ENCODE measurements at regions not wholly inside any gene's neighbourhood (a gene's known extent, or its start where the extent isn't known, plus 50 kb on each side); places are given as distances from the start of the nearest gene placed in this dataset.

- no peak for TF ChIP-seq SIN3A (IDR thresholded peaks at IDR 0.05; ENCODE audit: borderline replicate concordance, insufficient read depth, low read length)
- no peak for TF ChIP-seq FOXP2 (optimal IDR thresholded peaks at IDR 0.05; ENCODE audit: borderline replicate concordance, extremely low read depth, extremely low read length, insufficient read depth)
- TF ChIP-seq TAF1 (IDR thresholded peaks at IDR 0.05; ENCODE audit: borderline replicate concordance, insufficient read depth, low read length): no peak
- no peak for TF ChIP-seq POLR2AphosphoS5 (IDR thresholded peaks at IDR 0.05; ENCODE audit: low read depth, low read length)
- TF ChIP-seq, protein P1, sequence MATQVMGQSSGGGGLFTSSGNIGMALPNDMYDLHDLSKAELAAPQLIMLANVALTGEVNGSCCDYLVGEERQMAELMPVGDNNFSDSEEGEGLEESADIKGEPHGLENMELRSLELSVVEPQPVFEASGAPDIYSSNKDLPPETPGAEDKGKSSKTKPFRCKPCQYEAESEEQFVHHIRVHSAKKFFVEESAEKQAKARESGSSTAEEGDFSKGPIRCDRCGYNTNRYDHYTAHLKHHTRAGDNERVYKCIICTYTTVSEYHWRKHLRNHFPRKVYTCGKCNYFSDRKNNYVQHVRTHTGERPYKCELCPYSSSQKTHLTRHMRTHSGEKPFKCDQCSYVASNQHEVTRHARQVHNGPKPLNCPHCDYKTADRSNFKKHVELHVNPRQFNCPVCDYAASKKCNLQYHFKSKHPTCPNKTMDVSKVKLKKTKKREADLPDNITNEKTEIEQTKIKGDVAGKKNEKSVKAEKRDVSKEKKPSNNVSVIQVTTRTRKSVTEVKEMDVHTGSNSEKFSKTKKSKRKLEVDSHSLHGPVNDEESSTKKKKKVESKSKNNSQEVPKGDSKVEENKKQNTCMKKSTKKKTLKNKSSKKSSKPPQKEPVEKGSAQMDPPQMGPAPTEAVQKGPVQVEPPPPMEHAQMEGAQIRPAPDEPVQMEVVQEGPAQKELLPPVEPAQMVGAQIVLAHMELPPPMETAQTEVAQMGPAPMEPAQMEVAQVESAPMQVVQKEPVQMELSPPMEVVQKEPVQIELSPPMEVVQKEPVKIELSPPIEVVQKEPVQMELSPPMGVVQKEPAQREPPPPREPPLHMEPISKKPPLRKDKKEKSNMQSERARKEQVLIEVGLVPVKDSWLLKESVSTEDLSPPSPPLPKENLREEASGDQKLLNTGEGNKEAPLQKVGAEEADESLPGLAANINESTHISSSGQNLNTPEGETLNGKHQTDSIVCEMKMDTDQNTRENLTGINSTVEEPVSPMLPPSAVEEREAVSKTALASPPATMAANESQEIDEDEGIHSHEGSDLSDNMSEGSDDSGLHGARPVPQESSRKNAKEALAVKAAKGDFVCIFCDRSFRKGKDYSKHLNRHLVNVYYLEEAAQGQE (IDR thresholded peaks at IDR 0.05; ENCODE audit: insufficient read depth in 1 of 2, low read depth in 2 of 2, low read length in 2 of 2): no peak
Measured at GRCh38 chr2:52220393-52220792, 1188.5 kb upstream of the NRXN1 start.

- TF ChIP-seq SIN3A (IDR thresholded peaks at IDR 0.05; ENCODE audit: borderline replicate concordance, insufficient read depth, low read length) (no peak), FOXP2 (optimal IDR thresholded peaks at IDR 0.05; ENCODE audit: borderline replicate concordance, extremely low read depth, extremely low read length, insufficient read depth) (no peak), POLR2AphosphoS5 (IDR thresholded peaks at IDR 0.05; ENCODE audit: low read depth, low read length) (no peak), TAF1 (IDR thresholded peaks at IDR 0.05; ENCODE audit: borderline replicate concordance, insufficient read depth, low read length) (no peak)
- TF ChIP-seq, protein P1 (IDR thresholded peaks at IDR 0.05; ENCODE audit: insufficient read depth in 1 of 2, low read depth in 2 of 2, low read length in 2 of 2): no peak
Measured at GRCh38 chr2:52210611-52211010, 1178.7 kb upstream of the NRXN1 start.

- no peak for TF ChIP-seq SIN3A (IDR thresholded peaks at IDR 0.05; ENCODE audit: borderline replicate concordance, insufficient read depth, low read length)
- TF ChIP-seq, protein P1 (IDR thresholded peaks at IDR 0.05; ENCODE audit: insufficient read depth in 1 of 2, low read depth in 2 of 2, low read length in 2 of 2): no peak
- no peak for TF ChIP-seq TAF1 (IDR thresholded peaks at IDR 0.05; ENCODE audit: borderline replicate concordance, insufficient read depth, low read length)
- TF ChIP-seq FOXP2 (optimal IDR thresholded peaks at IDR 0.05; ENCODE audit: borderline replicate concordance, extremely low read depth, extremely low read length, insufficient read depth): no peak
- TF ChIP-seq POLR2AphosphoS5 (IDR thresholded peaks at IDR 0.05; ENCODE audit: low read depth, low read length): no peak
Measured at GRCh38 chr2:52210161-52210560, 1178.2 kb upstream of the NRXN1 start.

GRCh38 chr2:52194342-52194741 lies 1162.4 kb upstream of the NRXN1 start:
- TF ChIP-seq SIN3A (IDR thresholded peaks at IDR 0.05; ENCODE audit: borderline replicate concordance, insufficient read depth, low read length) (no peak), FOXP2 (optimal IDR thresholded peaks at IDR 0.05; ENCODE audit: borderline replicate concordance, extremely low read depth, extremely low read length, insufficient read depth) (no peak), TAF1 (IDR thresholded peaks at IDR 0.05; ENCODE audit: borderline replicate concordance, insufficient read depth, low read length) (no peak), POLR2AphosphoS5 (IDR thresholded peaks at IDR 0.05; ENCODE audit: low read depth, low read length) (no peak)
- TF ChIP-seq, protein P1 (IDR thresholded peaks at IDR 0.05; ENCODE audit: insufficient read depth in 1 of 2, low read depth in 2 of 2, low read length in 2 of 2): no peak

DNA sequence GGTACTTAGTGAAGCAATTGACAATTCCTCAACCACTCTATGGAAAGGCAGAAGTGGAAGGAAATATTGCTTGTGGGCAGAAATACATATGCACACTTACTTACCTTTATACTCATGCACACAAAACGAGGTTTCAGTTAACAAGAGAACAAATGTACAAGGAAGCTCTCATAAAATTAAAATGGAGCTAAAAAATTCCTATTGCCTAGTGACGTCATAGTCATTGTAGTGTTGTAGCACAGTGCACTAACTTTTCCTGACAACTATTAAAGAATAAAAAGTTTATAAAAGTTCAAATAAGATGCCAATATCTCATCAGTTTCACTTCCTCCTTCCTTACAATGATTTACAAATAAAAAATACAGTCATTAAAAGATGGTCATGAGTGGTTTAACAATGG lies 1161.9 kb upstream of the NRXN1 start:
- TF ChIP-seq, protein P1 (IDR thresholded peaks at IDR 0.05; ENCODE audit: insufficient read depth in 1 of 2, low read depth in 2 of 2, low read length in 2 of 2): no peak
- TF ChIP-seq SIN3A (IDR thresholded peaks at IDR 0.05; ENCODE audit: borderline replicate concordance, insufficient read depth, low read length) (no peak), FOXP2 (optimal IDR thresholded peaks at IDR 0.05; ENCODE audit: borderline replicate concordance, extremely low read depth, extremely low read length, insufficient read depth) (no peak), POLR2AphosphoS5 (IDR thresholded peaks at IDR 0.05; ENCODE audit: low read depth, low read length) (no peak), TAF1 (IDR thresholded peaks at IDR 0.05; ENCODE audit: borderline replicate concordance, insufficient read depth, low read length) (no peak)

All from PFSK-1 (cell line).